GM12874 (cell line): ENCODE measurements at regions not wholly inside any gene's neighbourhood (a gene's known extent, or its start where the extent isn't known, plus 50 kb on each side); places are given as distances from the start of the nearest gene placed in this dataset.

Experiments used
- TF ChIP-seq, protein P1 (sequence below): IDR thresholded peaks from 2 replicates; pipeline ENCODE4 v1.5.1; 2011; ENCODE audit warnings: low read depth, mild to moderate bottlenecking, control low read depth, low read length, moderate library complexity; ENCODE audit not compliant: insufficient read depth

DNA sequence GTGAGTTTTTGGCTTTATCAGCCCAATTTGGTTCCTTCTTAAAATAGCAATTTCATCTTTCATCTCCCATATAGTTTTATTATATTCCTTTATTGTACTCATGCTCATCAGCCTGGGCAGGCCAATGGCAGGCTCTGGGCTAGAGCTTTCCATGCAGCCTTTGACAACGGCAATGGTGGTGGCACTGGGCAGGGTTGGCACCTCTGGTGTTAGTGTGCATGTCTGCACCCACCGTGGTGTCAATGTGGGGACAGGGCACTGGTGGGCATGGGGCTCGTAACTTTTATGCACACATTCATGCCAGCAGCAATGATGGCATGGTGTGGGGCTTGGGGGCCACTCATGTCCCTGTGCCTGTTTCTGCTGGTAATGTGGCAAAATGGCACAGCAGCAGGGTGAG is 1305.4 kb downstream of the DSC3 start:
- TF ChIP-seq, protein P1, sequence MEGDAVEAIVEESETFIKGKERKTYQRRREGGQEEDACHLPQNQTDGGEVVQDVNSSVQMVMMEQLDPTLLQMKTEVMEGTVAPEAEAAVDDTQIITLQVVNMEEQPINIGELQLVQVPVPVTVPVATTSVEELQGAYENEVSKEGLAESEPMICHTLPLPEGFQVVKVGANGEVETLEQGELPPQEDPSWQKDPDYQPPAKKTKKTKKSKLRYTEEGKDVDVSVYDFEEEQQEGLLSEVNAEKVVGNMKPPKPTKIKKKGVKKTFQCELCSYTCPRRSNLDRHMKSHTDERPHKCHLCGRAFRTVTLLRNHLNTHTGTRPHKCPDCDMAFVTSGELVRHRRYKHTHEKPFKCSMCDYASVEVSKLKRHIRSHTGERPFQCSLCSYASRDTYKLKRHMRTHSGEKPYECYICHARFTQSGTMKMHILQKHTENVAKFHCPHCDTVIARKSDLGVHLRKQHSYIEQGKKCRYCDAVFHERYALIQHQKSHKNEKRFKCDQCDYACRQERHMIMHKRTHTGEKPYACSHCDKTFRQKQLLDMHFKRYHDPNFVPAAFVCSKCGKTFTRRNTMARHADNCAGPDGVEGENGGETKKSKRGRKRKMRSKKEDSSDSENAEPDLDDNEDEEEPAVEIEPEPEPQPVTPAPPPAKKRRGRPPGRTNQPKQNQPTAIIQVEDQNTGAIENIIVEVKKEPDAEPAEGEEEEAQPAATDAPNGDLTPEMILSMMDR: no peak

DNA sequence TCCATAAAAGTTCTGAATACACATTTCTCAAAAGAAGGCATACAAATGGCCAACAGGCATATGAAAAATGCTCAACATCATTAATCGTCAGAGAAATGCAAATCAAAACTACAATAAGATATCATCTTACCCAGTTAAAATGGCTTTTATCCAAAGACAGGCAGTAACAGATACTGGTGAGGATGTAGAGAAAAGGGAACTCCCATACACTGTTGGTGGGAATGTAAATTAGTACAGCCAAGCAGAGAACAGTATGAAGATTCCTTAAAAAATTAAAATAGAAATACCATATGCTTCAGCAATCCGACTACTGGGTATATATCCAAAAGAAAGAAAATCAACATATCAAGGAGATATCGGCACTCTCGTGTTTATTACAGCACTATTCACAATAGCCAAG is 1312.5 kb downstream of the DSC3 start:
- TF ChIP-seq, protein P1: no peak

DNA sequence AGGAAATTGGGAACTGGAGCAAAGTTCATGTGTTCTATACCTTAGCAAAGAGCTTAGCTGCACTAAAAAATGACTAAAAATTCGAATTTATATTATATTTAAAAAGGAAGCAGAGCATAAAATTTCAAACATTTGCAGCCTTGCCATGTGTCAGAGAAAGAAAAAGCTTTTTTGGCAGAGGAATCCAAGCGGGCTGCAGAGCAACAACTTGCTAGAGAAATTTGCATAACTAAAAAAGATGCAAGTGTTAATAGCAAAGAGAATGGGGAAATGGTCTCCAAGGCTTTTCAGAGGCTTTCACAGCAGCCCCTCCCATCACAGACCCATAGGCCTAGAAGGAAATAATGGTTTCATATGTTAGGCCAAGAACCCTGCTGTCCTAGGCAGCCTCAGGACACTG is 1315.9 kb downstream of the DSC3 start:
- TF ChIP-seq, protein P1: no peak

DNA sequence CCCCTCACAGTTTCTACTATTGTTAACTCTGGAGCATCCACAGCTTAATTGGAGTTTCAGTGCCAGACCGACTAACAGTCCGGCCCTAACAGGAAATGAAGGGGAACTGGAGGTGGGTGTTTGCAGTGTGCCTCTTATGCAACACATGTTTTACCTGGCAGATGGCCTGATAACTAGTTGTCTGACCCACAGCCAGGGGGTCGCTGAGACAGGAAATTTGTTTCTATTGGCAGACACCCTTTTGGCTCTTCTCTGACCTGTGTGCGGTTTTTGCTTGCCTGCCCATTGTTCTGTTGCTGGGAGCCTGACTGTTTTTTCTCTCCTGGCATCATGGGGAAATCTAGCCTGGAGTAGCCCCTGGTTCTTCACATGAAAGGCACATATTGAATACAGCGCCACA is 1329.8 kb downstream of the DSC3 start:
- TF ChIP-seq, protein P1: no peak

DNA sequence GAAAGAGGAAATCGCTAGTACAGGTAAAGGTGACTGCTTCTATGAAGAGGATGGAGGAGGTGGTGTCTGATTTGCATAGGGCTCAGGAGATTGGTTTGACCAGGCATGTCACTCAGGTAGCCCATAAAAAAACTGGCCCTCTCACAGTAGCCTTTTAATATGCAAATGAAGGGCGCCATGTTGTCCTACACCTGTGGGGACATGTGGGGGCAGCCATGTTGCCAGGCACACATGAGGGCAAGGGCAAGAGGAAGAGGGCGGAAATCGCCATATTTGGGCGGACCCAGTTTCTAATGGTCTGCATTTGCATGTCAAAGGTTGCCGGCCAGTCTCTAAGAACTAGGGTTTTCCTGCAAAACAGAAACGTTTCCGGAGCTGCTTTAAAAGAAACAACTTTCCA is 1330.6 kb downstream of the DSC3 start:
- TF ChIP-seq, protein P1: no peak

DNA sequence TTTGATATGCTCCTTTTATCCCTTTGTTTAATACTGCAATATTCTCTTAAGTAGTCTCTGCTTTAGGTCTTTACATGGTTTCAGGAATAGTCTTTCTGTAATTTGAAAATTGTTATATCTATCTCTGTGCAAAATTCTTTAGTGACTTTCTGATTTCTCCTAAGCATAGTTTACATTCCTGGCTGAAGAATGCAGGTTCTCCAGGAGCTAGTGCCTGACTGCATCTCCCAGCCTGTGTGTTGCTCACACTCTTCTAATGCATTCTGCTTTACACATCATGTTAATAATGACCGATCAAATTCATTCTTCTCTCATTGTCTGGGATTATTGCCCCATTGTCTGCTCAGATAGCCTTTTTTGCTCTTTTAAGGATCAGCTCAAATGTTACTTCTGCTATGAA is 1349.2 kb downstream of the DSC3 start:
- TF ChIP-seq, protein P1: no peak

DNA sequence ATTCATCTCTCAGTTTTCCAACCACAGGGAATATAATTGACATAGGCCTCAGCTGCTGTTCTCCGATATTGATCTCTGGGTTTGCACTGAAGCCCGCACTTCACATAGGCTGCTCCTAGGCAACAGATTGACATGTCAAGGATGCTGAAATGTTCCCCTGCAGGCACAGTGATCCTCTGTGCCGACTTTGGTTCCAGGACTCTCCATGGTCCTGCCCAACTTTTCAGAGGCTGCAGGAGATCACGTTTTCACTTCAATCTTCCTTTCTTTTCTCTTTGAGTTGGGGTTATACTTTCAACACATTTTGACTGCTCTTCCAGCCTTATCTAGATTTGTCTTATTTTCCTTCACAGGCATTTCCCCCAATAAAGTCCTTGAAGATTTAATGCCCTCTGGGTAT is 1361.0 kb downstream of the DSC3 start:
- TF ChIP-seq, protein P1: no peak
